CD4-positive, alpha-beta T cell treated with Interleukin-4 for 4 hours (primary cell): ENCODE measurements at regions not wholly inside any gene's neighbourhood (a gene's known extent, or its start where the extent isn't known, plus 50 kb on each side); places are given as distances from the start of the nearest gene placed in this dataset.

ENCODE experiments used
- DNase-seq: peaks from one replicate; pipeline ENCODE4 v3.0.0-alpha.2; 2020

DNA sequence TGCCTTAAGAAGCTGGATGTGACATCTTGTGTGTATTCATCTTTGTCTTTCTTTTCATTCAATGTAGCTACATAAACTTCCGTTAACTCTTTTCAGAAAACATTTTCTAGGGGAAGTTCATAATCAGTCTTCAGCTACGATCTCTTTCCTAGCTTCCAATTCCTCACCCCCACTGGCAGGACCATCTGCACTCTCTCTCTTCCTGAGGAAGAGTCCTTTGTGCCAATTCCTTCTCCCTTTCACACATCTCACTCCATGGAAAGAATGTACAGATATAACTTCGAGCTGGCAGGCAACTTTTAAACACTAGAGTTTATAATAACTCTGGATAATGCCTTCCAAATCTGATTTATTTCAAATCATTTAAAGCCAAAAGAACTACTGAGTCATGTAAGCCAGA is 495.7 kb downstream of the GALC start:
- no peak for DNase-seq

GRCh38 chr14:87494010-87494409 is 499.0 kb downstream of the GALC start:
- no peak for DNase-seq

DNA sequence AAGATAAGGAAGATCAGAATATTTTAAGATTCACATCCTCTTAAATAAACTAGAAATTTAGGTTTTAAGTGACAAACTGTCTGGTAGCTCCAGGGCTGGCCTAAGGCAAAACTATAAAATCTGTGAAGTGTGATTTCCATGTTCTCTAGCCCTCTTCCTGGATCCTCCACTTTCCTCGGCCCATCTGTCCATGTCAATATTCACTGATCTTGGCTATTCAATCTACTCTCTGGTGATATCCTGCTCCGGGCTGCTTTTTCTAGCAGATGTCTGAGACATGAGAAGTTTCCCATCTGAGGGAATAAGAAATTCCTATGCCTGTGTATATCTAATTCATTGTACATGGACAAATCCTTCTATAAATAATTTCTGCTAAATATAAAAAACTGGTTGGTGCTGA is 500.4 kb downstream of the GALC start:
- no peak for DNase-seq

DNA sequence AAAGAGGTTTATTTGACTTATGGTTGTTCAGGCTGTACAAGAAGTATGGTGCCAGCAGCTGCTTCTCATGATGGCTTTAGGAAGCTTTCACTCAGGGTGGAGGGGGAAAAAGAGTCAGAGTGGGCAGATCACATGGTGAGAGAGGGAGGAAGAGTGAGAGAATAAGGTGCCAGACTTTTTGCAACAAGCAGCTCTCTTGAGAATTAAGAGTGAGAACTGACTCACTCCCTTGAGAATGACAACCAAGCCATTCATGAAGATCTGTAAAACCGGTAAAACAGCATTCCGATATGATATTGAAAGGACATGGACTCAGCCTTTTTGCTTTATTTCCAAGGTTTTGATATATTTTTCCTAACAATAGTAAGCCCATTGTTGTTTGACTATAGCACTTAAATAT is 501.2 kb downstream of the GALC start:
- no peak for DNase-seq

DNA sequence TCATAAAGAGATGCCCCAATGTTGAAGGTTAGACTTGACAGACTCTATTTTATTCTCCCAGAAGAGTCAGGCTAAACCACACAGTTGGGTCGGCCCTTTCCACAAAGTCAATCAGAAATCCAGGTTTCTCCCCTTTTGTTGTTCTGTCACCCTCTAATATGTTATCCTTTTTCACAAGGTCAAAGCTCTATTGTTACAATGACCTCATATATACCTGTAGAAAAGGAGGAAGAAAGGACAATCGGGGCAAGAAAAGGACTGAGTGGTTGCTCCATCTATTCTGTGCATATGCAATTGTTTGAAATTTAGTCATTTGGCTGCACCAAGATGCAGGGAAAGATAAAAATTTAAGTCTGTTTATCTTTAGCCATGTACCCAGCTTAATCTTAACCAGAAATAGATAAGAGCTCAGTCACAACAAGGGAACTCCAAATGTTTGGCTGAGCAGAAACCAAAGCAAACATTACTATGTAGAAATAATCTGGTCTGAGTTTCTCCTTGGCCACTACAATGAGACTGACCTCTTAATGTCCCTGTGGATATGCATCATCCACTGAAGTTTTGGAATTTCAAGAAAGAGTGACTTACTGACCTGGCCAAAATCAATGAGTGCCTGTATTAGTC is 503.7 kb downstream of the GALC start:
- DNase-seq, result no peak

GRCh38 chr14:87483271-87484260 is 509.4 kb downstream of the GALC start:
- no peak for DNase-seq

DNA sequence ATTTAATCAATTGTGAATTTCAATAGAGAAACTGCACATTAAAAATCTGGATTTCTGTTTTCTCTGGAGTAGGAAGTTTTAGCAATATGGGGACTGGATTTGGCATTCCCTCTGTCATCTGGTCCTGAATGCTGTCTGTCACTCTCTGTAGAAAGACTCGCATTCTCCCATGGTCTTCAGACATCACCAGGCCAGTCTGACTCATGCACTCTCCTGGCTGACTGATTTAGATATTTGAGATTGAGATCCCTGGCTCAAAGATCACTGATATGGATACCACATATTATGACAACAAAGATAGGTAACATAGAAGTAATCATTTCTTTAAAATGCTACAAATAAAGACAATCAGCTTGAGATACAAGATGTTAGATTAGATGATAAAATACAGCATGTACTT is 524.5 kb downstream of the GALC start:
- no peak for DNase-seq

DNA sequence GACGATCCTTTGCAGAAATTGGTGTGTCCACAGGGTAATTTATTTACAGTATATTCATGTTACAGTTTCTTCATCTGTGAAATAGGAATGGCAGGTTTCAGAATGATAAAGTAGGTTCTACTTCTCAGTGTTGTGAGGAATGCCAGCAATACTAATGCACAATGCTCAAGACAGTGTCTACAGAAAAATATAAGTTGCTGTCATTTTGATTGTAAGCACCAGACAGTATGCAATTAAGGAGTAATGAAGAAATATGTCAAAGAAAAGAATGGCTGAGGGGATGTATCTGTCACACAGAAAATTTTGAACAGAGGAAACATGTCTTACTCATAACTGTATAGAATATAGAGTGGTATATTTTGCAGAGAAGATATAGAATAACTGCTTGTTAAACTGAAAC is 525.4 kb downstream of the GALC start:
- no peak for DNase-seq

DNA sequence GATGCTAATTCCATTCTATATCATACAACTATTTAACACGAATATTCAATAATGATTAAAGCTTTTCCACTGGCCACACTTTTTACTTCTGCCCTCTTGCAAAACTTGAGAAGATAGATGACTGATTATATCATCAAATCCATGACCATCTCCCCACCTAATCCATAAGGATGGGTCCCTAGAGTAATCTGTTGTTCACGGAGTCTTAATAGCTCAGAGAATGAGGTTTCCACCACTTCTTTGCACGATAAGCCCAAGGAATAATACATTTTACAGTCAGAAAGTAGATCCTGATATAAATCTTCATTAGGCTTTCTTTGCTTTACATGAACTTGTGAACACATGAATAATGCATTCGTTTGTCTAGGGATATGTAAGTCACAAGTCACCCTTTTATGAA is 527.2 kb downstream of the GALC start:
- no peak for DNase-seq

DNA sequence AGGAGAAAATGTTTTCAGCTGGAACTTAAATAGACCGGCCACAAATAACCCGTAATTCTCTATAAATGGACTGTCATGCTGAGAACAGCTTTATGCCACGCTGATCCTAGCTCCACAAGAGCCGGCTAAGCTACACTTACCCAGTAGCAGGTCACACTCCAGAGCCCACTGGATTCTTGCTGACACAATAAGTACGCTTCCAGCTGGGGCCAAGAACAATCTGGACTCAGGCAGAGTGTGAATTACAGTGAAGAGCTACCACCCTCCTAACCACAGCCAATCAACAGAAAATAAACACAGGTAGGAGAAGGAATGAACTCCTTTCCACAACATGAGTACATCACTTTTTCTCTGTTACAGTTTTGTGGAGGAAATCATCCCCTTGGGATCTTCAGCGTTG is 531.3 kb downstream of the GALC start:
- no peak for DNase-seq

- DNase-seq, result no peak
These were observed 535.3 kb downstream of the GALC start for GRCh38 chr14:87457720-87458119.

- no peak for DNase-seq
These were observed 542.8 kb downstream of the GALC start for GRCh38 chr14:87450193-87450592.

DNA sequence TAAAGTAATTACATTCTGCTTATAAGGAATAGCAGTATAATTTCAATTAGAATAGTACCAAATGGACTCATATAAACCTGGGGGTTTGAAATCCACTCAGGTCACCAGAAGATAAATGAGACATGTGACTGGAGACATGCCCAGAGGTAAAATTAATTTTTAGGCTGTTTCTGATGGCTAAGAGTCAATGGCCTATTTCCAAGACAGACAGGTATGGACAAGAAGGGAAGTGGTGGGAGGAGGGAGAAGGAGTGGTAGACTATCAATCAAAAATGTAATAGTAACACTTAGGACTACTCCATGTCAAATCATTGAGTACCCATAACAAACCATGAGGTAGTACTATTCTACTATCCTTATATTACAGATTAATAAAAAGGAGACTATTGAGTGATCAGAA is 544.0 kb downstream of the GALC start:
- no peak for DNase-seq

- no peak for DNase-seq
These were observed 549.2 kb downstream of the GALC start for GRCh38 chr14:87443787-87444186.

DNA sequence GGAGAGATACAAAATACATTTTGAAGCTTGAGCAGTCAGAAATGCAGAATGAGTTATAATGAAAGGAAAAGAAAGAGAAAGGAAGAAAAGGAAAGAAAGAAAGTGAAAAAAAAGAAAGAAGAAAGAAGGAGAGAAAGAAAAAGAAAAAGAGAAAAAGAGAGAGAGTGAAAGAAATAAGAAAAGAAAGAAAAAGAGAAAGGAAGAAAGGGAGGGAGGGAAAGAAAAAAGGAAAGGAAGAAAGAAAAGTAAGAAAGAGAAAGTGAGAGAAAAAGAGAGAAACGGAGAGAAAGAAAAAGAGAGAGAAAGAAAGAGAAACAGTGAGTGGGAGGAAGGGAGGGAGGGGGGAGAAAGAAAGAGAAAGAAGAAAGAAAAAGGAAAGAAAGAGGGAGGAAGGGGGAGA is 549.9 kb downstream of the GALC start:
- DNase-seq, result no peak

- no peak for DNase-seq
These were observed 555.8 kb downstream of the GALC start for GRCh38 chr14:87437158-87437557.

DNA sequence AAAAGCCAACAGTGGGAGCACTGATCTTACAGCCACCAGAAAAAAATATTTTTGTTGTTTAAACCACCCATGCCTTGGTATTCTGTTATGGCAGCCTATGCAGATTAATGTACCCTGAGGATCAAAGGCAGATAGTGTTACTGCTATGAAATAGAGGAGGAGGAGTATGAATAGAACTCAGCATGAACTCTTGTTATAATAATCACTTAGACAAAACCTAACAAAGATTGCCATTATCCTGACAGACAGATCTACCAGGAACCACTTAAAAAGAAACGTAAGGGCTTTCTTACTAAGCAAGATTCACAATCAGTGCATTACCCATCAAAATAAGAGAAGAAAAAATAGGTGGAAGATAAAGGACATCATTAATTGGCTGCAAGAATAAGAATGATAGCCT is 558.3 kb downstream of the GALC start:
- DNase-seq, result no peak

GRCh38 chr14:87434011-87434410 is 559.0 kb downstream of the GALC start:
- DNase-seq, result no peak

- DNase-seq, result no peak
These were observed 560.3 kb downstream of the GALC start for GRCh38 chr14:87432698-87433097.

- no peak for DNase-seq
These were observed 562.2 kb downstream of the GALC start for GRCh38 chr14:87430810-87431209.

GRCh38 chr14:87430214-87430613 is 562.8 kb downstream of the GALC start:
- DNase-seq, result no peak

DNA sequence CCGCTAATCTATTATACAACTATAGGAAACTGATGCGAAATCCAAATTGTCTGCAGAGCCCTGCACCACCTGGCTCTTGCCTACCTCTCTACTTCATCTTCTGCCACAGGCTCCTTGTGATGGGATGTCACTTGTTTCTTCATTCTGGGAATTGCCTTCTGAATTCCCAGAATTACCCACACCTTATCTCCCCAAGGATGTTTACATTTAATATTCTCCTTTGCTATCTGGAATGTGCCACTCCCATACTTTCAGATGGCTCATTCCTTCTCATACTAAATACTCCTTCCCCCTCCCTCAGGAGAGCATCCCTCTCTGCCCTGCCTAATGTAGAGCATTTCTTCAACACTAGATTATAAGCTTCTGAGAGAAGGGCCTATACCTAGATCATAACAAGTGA is 573.1 kb downstream of the GALC start:
- no peak for DNase-seq

DNA sequence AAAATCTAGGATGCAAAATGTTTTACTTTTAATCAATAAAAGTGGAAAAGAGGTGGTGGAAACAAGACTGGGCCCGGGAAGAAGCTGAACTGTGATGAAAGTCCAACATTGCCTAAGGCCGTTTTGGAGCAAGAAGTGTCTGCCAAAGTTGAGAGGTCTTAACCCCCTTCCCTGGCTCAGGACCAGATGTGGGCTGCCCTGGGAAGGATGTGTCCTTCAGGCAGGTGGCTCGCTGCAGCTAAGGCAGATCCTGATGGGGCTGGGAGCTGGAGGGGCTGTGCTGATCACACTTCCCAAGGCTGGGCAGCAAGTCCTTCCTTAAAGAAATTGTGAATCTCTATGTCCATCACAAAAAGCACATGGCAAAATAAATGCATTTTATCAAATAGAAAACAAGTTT is 581.6 kb downstream of the GALC start:
- DNase-seq, result no peak

- no peak for DNase-seq
These were observed 583.6 kb downstream of the GALC start for GRCh38 chr14:87409393-87409792.

DNA sequence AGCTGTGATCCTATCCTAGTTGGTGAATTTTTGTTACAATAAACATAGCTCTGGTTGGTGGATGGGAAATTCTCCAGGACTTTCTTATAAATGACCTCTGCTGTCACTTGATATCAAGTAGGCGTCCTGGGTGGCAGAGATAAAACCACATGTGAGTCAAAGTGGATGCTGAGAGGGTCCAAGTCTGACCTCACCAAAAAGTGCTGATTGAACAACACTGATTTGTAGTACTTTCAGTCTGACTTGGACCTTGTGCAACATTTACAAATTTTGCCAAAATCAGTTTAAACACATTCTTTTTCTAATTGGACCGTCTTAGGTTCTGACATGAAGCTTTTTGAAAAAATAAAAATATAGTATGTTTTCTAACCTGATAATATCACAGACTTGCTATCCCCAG is 585.6 kb downstream of the GALC start:
- no peak for DNase-seq
